GM18861 (cell line): ENCODE measurements at regions not wholly inside any gene's neighbourhood (a gene's known extent, or its start where the extent isn't known, plus 50 kb on each side); places are given as distances from the start of the nearest gene placed in this dataset.
"Not testable (repeated sequence)": the region's sequence is repeated elsewhere in the genome, so short reads cannot be mapped to it uniquely, and the experiment has no call there.

Experiments used
- ATAC-seq: cut with Tn5 transposase; IDR thresholded peaks from one replicate; pipeline ENCODE4 v1.9.1; 2021; ENCODE audit not compliant: unreplicated experiment

- ATAC-seq: no peak
These were observed 1985.2 kb upstream of the CDH9 start for GRCh38 chr5:29023541-29023940.

- no peak for ATAC-seq
These were observed 1979.1 kb upstream of the CDH9 start for GRCh38 chr5:29017501-29017900.

GRCh38 chr5:29016067-29016466 is 1977.7 kb upstream of the CDH9 start:
- ATAC-seq: no peak

- ATAC-seq: no peak
These were observed 1977.1 kb upstream of the CDH9 start for GRCh38 chr5:29015523-29015922.

GRCh38 chr5:29005386-29005785 is 1967.0 kb upstream of the CDH9 start:
- ATAC-seq: no peak

GRCh38 chr5:29002481-29002880 is 1964.1 kb upstream of the CDH9 start:
- ATAC-seq: no peak

- ATAC-seq: no peak
These were observed 1963.3 kb upstream of the CDH9 start for GRCh38 chr5:29001666-29002065.

- no peak for ATAC-seq
These were observed 1946.3 kb upstream of the CDH9 start for GRCh38 chr5:28984639-28985038.

- no peak for ATAC-seq
These were observed 1937.1 kb upstream of the CDH9 start for GRCh38 chr5:28975508-28975907.

- no peak for ATAC-seq
These were observed 1929.5 kb upstream of the CDH9 start for GRCh38 chr5:28967848-28968247.

- ATAC-seq: no peak
These were observed 1923.4 kb upstream of the CDH9 start for GRCh38 chr5:28961816-28962215.

- ATAC-seq: no peak
These were observed 1920.2 kb upstream of the CDH9 start for GRCh38 chr5:28958581-28958980.

- no peak for ATAC-seq
These were observed 1919.1 kb upstream of the CDH9 start for GRCh38 chr5:28957450-28957849.

- no peak for ATAC-seq
These were observed 1915.7 kb upstream of the CDH9 start for GRCh38 chr5:28954074-28954473.

- ATAC-seq: no peak
These were observed 1909.5 kb upstream of the CDH9 start for GRCh38 chr5:28947865-28948264.

GRCh38 chr5:28945859-28946258 is 1907.5 kb upstream of the CDH9 start:
- no peak for ATAC-seq

GRCh38 chr5:28929366-28929765 is 1891.0 kb upstream of the CDH9 start:
- not testable (repeated sequence) for ATAC-seq

GRCh38 chr5:28928327-28928790 is 1890.0 kb upstream of the CDH9 start:
- not testable (repeated sequence) for ATAC-seq

- ATAC-seq: no peak
These were observed 1889.4 kb upstream of the CDH9 start for GRCh38 chr5:28927559-28928326.

GRCh38 chr5:28926422-28926821 is 1888.0 kb upstream of the CDH9 start:
- ATAC-seq: no peak

- no peak for ATAC-seq
These were observed 1879.2 kb upstream of the CDH9 start for GRCh38 chr5:28917631-28918030.

- no peak for ATAC-seq
These were observed 1875.9 kb upstream of the CDH9 start for GRCh38 chr5:28914297-28914696.

GRCh38 chr5:28903643-28904042 is 1865.3 kb upstream of the CDH9 start:
- no peak for ATAC-seq
